Spleen (tissue), 11 donors: ENCODE measurements at regions not wholly inside any gene's neighbourhood (a gene's known extent, or its start where the extent isn't known, plus 50 kb on each side); places are given as distances from the start of the nearest gene placed in this dataset.

Experiments
- DNase-seq: peaks from one replicate; pipeline ENCODE4 v3.0.0-alpha.2; 2020
- H3K27ac ChIP-seq, 8 donors: fragments of 200-600 bp; sonication (generic) in 7 of 8; 1 replicate in 4 of 8; 2 replicates in 4 of 8; pipeline versions ENCODE4 v1.5.0 to v1.8.0; 2016 to 2021; ENCODE audit warnings: inconsistent platforms in 4 of 8, mild to moderate bottlenecking in 4 of 8, moderate library complexity in 1 of 8
- H3K27me3 ChIP-seq, 7 donors: fragments of 200-600 bp; sonication (generic) in 6 of 7; replicated peaks in 1 of 7; 1 replicate in 4 of 7; 2 replicates in 3 of 7; pipeline versions ENCODE4 v1.5.0 to v1.8.0; 2016 to 2021; ENCODE audit warnings: inconsistent platforms in 3 of 7, mild to moderate bottlenecking in 1 of 7
- H3K36me3 ChIP-seq, 6 donors: fragments of 200-600 bp; sonication (generic) in 5 of 6; 1 replicate in 4 of 6; 2 replicates in 2 of 6; pipeline versions ENCODE4 v1.5.0 to v1.8.0; 2016 to 2021; ENCODE audit warnings: inconsistent platforms in 2 of 6
- H3K4me1 ChIP-seq, 6 donors: fragments of 200-600 bp; sonication (generic) in 5 of 6; 1 replicate in 3 of 6; 2 replicates in 3 of 6; pipeline versions ENCODE4 v1.5.0 to v1.8.0; 2016 to 2021; ENCODE audit warnings: inconsistent platforms in 3 of 6
- H3K4me3 ChIP-seq, 8 donors: fragments of 200-600 bp; sonication (generic) in 7 of 8; 1 replicate in 4 of 8; 2 replicates in 4 of 8; pipeline versions ENCODE4 v1.5.0 to v1.8.0; 2016 to 2021; ENCODE audit warnings: inconsistent platforms in 4 of 8, mild to moderate bottlenecking in 4 of 8, moderate library complexity in 2 of 8
- H3K9me3 ChIP-seq, 8 donors: fragments of 200-600 bp; sonication (generic) in 7 of 8; 1 replicate in 4 of 8; 2 replicates in 4 of 8; pipeline versions ENCODE4 v1.5.0 to v1.8.0; 2016 to 2021; ENCODE audit warnings: inconsistent platforms in 4 of 8
- POLR2A ChIP-seq, 3 donors: fragments of 450-650 bp; IDR thresholded peaks; one replicate each; pipeline ENCODE4 v1.5.1; 2017; ENCODE audit warnings: antibody characterized with exemption in 3 of 3, mild to moderate bottlenecking in 1 of 3
- POLR2AphosphoS5 ChIP-seq, 3 donors: sonication (generic); formaldehyde crosslinking; IDR thresholded peaks; one replicate each; pipeline ENCODE4 v1.5.1; 2017; ENCODE audit warnings: antibody characterized with exemption in 3 of 3
- WGBS, 5 donors: extraction: QIAGEN DNeasy Blood & Tissue Kit in 3 of 5; methylation state at CpG; one replicate each; pipeline versions ENCODE4 v1.1.5 to v1.1.7; 2013 to 2018; 5-methylcytosine and 5-hydroxymethylcytosine counted together
- intact Hi-C: fragments of 100-400 bp; cut with DNase I; formaldehyde crosslinking; loops from one replicate; pipeline ENCODE4 v1.15.0; 2023; ENCODE audit warnings: low total_unique reads
- TF ChIP-seq, protein P1 (sequence below), 11 experiments: fragments of 200-600 bp in 7 of 11; fragments of 450-650 bp in 4 of 11; sonication (generic) in 4 of 11; IDR thresholded peaks in 8 of 11; conservative IDR thresholded peaks in 3 of 11; 1 replicate in 7 of 11; 2 replicates in 4 of 11; pipeline versions ENCODE4 v1.4.0 to v1.8.0; 2016 to 2021; ENCODE audit warnings: antibody characterized with exemption in 11 of 11, inconsistent platforms in 4 of 11, mild to moderate bottlenecking in 1 of 11
- donor health status: healthy with polysubstance abuse.
- donor health status: DM: no; HTN: no; CAD: no; lungs with moderate emphysema.
- donor health status: DM: no; HTN: no; CAD: no.
- donor health status: Bipolar disorder and iron deficiency.
- donor health status: healthy.
- donor health status: DM: no; HTN: no; CAD: no.
- donor health status: DM: yes; HTN: yes; CAD: no.

DNA sequence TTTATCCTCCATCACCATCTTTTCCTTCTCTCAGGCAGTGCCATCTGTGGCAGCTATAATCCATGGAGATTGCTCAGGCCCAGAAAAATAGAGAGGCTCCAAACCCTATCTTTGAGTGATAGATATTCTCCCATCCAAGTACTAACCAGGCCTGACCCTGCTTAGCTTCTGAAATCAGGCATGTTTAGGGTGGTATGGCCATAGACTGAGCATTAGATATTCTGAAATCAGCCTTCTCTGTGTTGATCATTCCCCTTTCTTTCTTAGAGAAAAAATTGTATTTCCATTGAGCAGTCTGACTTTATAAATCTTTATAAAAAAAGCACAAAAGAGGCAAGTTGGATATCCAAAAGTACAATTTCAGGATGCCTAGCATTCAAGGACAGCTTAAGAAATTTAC lies 131.5 kb upstream of the ACVR2A start:
- DNase-seq, result no peak
- TF ChIP-seq, protein P1, sequence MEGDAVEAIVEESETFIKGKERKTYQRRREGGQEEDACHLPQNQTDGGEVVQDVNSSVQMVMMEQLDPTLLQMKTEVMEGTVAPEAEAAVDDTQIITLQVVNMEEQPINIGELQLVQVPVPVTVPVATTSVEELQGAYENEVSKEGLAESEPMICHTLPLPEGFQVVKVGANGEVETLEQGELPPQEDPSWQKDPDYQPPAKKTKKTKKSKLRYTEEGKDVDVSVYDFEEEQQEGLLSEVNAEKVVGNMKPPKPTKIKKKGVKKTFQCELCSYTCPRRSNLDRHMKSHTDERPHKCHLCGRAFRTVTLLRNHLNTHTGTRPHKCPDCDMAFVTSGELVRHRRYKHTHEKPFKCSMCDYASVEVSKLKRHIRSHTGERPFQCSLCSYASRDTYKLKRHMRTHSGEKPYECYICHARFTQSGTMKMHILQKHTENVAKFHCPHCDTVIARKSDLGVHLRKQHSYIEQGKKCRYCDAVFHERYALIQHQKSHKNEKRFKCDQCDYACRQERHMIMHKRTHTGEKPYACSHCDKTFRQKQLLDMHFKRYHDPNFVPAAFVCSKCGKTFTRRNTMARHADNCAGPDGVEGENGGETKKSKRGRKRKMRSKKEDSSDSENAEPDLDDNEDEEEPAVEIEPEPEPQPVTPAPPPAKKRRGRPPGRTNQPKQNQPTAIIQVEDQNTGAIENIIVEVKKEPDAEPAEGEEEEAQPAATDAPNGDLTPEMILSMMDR (IDR thresholded peaks at IDR 0.05 in 8 of 11, conservative IDR thresholded peaks at IDR 0.05 in 3 of 11), result no peak
- no peak for TF ChIP-seq POLR2AphosphoS5 (IDR thresholded peaks at IDR 0.05)
- no peak for TF ChIP-seq POLR2A (IDR thresholded peaks at IDR 0.05)
- no peak overlapping the region for H3K27ac ChIP-seq
- no peak overlapping the region for H3K4me3 ChIP-seq
- intact Hi-C loops, result no loop called here
- peaks cover 0 to 25% (median 20%) of the 10 kb centered on the region in 8 donors for H3K9me3 ChIP-seq
- H3K4me1 ChIP-seq, result no peaks in the 10 kb centered on the region
- no peaks in the 10 kb centered on the region for H3K27me3 ChIP-seq
- no peaks in the 10 kb centered on the region for H3K36me3 ChIP-seq

DNA sequence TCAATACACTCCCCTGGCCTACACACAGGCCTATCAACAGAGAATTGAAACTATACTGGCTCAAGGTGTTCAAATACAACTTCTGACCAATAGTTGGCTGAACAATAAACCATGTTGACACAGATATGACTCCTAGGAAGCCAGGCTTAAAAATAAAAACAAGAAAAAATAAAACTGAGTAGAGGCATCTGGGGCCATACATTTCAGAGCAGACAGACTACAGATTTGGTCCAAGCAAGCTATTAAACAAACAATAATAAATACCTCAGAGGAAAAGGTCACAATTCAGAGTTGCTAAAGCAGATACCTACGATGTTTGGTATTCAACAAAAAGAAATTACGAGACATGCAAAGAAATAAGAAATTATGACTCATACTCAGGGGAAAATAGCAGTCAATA lies 132.8 kb upstream of the ACVR2A start:
- no peaks in the 10 kb centered on the region for H3K27me3 ChIP-seq
- H3K36me3 ChIP-seq, result no peaks in the 10 kb centered on the region
- no peaks in the 10 kb centered on the region for H3K4me1 ChIP-seq
- no peak overlapping the region for H3K4me3 ChIP-seq
- no peak overlapping the region for H3K27ac ChIP-seq
- TF ChIP-seq POLR2A (IDR thresholded peaks at IDR 0.05), result no peak
- TF ChIP-seq POLR2AphosphoS5 (IDR thresholded peaks at IDR 0.05), result no peak
- TF ChIP-seq, protein P1 (IDR thresholded peaks at IDR 0.05 in 8 of 11, conservative IDR thresholded peaks at IDR 0.05 in 3 of 11), result no peak
- intact Hi-C loops, result no loop called here
- peaks cover 0 to 25% (median 20%) of the 10 kb centered on the region in 8 donors for H3K9me3 ChIP-seq
- DNase-seq, result no peak
- 76 to 82% (median 77%) methylated on average over 2 of the region's 2 CpGs for WGBS, 5 donors

DNA sequence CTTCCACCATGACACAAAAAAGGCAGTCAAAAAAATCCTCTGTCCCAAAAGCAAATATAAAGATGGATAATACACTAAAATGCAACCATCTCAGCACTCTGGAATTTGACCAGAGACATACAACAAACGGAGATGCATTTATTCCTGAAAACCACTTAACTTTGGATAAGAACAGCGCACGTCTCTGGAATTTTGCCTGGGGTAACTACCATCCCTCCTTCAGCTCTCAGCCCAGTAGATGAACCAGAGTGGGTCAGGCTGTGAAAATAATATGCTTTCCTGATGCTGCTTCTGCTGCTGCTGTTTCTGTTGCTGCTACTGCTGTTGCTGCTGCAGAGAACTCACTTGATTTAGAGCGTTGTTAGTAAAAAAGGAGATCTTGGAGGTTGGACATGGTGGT lies 133.8 kb upstream of the ACVR2A start:
- Histone ChIP-seq H3K9me3 (peaks cover 0 to 25% (median 20%) of the 10 kb centered on the region in 8 donors), H3K4me3 (no peak overlapping the region), H3K36me3 (no peaks in the 10 kb centered on the region), H3K4me1 (no peaks in the 10 kb centered on the region), H3K27ac (no peak overlapping the region), H3K27me3 (no peaks in the 10 kb centered on the region)
- 72 to 96% (median 91%) methylated on average over 4 of the region's 4 CpGs for WGBS, 5 donors
- no peak for DNase-seq
- TF ChIP-seq POLR2A (IDR thresholded peaks at IDR 0.05), result no peak
- TF ChIP-seq POLR2AphosphoS5 (IDR thresholded peaks at IDR 0.05), result no peak
- TF ChIP-seq, protein P1 (IDR thresholded peaks at IDR 0.05 in 8 of 11, conservative IDR thresholded peaks at IDR 0.05 in 3 of 11), result no peak
- intact Hi-C loops, result no loop called here

DNA sequence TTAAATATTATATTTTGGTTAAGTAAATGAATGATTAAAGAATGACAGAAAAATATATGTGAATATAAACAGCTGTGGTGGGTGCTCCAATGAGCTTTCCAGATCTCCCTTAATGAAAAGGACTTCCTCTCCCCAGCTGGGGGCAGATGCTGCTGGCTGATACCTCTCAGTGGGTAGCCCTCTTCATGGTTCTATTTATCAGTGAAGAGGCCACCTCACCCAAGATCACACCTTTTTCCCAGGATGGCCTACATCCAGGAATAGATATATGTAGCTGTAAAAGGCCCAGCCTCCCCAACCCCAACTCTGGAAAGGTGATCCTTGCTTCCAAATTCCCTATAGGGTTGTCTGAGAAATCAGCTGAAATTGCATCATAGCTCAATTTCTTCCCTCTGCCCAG lies 135.2 kb upstream of the ACVR2A start:
- DNase-seq, result no peak
- Histone ChIP-seq H3K9me3 (peaks cover 0 to 25% (median 20%) of the 10 kb centered on the region in 8 donors), H3K4me1 (no peaks in the 10 kb centered on the region), H3K4me3 (no peak overlapping the region), H3K27me3 (no peaks in the 10 kb centered on the region), H3K36me3 (no peaks in the 10 kb centered on the region), H3K27ac (no peak overlapping the region)
- TF ChIP-seq, protein P1 (IDR thresholded peaks at IDR 0.05 in 8 of 11, conservative IDR thresholded peaks at IDR 0.05 in 3 of 11), result no peak
- no peak for TF ChIP-seq POLR2A (IDR thresholded peaks at IDR 0.05)
- no peak for TF ChIP-seq POLR2AphosphoS5 (IDR thresholded peaks at IDR 0.05)
- intact Hi-C loops, result no loop called here
